Peyer's patch (tissue), 4 donors: ENCODE measurements at regions not wholly inside any gene's neighbourhood (a gene's known extent, or its start where the extent isn't known, plus 50 kb on each side); places are given as distances from the start of the nearest gene placed in this dataset.

Experiments
- POLR2A ChIP-seq, 2 donors: fragments of 450-650 bp; IDR thresholded peaks; one replicate each; pipeline ENCODE4 v1.5.1; 2017; ENCODE audit warnings: antibody characterized with exemption in 2 of 2, mild to moderate bottlenecking in 2 of 2, moderate library complexity in 2 of 2
- TF ChIP-seq, protein P1 (sequence below), 6 experiments: fragments of 450-650 bp in 4 of 6; fragments of 200-600 bp in 2 of 6; sonication (generic) in 1 of 6; IDR thresholded peaks; one replicate each; pipeline ENCODE4 v1.5.1; 2017 to 2019; ENCODE audit warnings: antibody characterized with exemption in 6 of 6, mild to moderate bottlenecking in 3 of 6, moderate library complexity in 1 of 6

DNA sequence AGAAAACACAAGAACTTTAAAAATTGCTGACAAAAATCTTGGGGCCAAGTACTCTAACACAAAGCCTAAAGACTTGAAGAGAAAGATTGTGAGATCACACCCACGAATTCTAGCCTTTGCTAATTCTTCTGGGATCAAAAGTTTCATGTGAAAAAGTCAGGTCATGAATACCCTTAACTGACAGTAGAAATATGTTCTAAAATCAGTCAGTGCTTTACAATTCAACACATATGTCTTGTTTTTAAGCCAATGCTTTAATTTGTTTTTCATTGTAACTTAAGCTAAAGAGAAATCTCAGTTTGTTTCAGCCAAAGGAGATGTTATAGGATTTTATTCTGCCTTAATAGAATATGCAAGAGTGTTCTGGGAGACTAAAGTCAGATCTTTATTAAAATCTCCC lies 78.2 kb upstream of the PLEKHG1 start:
- TF ChIP-seq, protein P1, sequence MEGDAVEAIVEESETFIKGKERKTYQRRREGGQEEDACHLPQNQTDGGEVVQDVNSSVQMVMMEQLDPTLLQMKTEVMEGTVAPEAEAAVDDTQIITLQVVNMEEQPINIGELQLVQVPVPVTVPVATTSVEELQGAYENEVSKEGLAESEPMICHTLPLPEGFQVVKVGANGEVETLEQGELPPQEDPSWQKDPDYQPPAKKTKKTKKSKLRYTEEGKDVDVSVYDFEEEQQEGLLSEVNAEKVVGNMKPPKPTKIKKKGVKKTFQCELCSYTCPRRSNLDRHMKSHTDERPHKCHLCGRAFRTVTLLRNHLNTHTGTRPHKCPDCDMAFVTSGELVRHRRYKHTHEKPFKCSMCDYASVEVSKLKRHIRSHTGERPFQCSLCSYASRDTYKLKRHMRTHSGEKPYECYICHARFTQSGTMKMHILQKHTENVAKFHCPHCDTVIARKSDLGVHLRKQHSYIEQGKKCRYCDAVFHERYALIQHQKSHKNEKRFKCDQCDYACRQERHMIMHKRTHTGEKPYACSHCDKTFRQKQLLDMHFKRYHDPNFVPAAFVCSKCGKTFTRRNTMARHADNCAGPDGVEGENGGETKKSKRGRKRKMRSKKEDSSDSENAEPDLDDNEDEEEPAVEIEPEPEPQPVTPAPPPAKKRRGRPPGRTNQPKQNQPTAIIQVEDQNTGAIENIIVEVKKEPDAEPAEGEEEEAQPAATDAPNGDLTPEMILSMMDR (IDR thresholded peaks at IDR 0.05), result no peak
- TF ChIP-seq POLR2A (IDR thresholded peaks at IDR 0.05), result no peak
